CD4-positive, alpha-beta T cell (primary cell): ENCODE measurements at regions not wholly inside any gene's neighbourhood (a gene's known extent, or its start where the extent isn't known, plus 50 kb on each side); places are given as distances from the start of the nearest gene placed in this dataset.

ENCODE experiments used
- ATAC-seq: fragments of 200-7000 bp; cut with Tn5 transposase; one replicate; pipeline ENCODE4 v1.10.0; 2022; ENCODE audit warnings: mild to moderate bottlenecking; ENCODE audit not compliant: poor library complexity
- CTCF ChIA-PET: fragments of 350-600 bp; sonication (Branson Sonifier 250); formaldehyde crosslinking; loops from one replicate; lab custom pipeline; 2021; ENCODE audit warnings: antibody characterized with exemption, inconsistent platforms; lab: Charles Lee
- POLR2A ChIA-PET: fragments of 350-600 bp; sonication (Branson Sonifier 250); formaldehyde crosslinking; loops from one replicate; lab custom pipeline; 2021; ENCODE audit warnings: antibody characterized with exemption, inconsistent platforms; lab: Charles Lee
- DNase-seq, 14 experiments: peaks; one replicate each; pipeline ENCODE4 v3.0.0-alpha.2; 2013 to 2020; ENCODE audit warnings: mixed read lengths in 2 of 14
- H3K27ac ChIP-seq, 2 donors: one replicate each; pipeline versions ENCODE4 v1.5.1 to v1.7.0; 2013; ENCODE audit warnings: low read length in 2 of 2, low read depth in 1 of 2, mild to moderate bottlenecking in 1 of 2
- H3K27me3 ChIP-seq, 2 experiments: 1 replicate in 1 of 2; 2 replicates in 1 of 2; pipeline versions ENCODE4 v1.6.1 to v1.7.0; 2013; ENCODE audit warnings: low read length in 2 of 2, control low read depth in 1 of 2, mild to moderate bottlenecking in 1 of 2, moderate library complexity in 1 of 2; ENCODE audit not compliant: insufficient read depth in 2 of 2, control insufficient read depth in 1 of 2
- H3K36me3 ChIP-seq: one replicate; pipeline ENCODE4 v1.6.1; 2013; ENCODE audit warnings: low read length, control low read depth; ENCODE audit not compliant: insufficient read depth
- H3K4me1 ChIP-seq: one replicate; pipeline ENCODE4 v1.6.1; 2013; ENCODE audit warnings: low read length, control low read depth; ENCODE audit not compliant: insufficient read depth
- H3K4me3 ChIP-seq: one replicate; pipeline ENCODE4 v1.5.1; 2013; ENCODE audit warnings: mild to moderate bottlenecking, low read length, moderate library complexity
- H3K9me3 ChIP-seq, 2 experiments: 1 replicate in 1 of 2; 2 replicates in 1 of 2; pipeline versions ENCODE4 v1.6.1 to v1.7.0; 2013; ENCODE audit warnings: low read length in 2 of 2, mild to moderate bottlenecking in 2 of 2, control low read depth in 1 of 2, moderate library complexity in 1 of 2; ENCODE audit not compliant: control insufficient read depth in 1 of 2, insufficient read depth in 1 of 2
- H3K27ac Mint-ChIP-seq: one replicate; pipeline ENCODE4 v1.8.0; 2020; ENCODE audit warnings: mixed read lengths
- H3K27me3 Mint-ChIP-seq: one replicate; pipeline ENCODE4 v1.8.0; 2021; ENCODE audit warnings: mixed read lengths
- H3K36me3 Mint-ChIP-seq: one replicate; pipeline ENCODE4 v1.8.0; 2021; ENCODE audit warnings: low read depth, mixed read lengths
- H3K4me1 Mint-ChIP-seq: one replicate; pipeline ENCODE4 v1.8.0; 2021; ENCODE audit warnings: low read depth, mixed read lengths
- H3K4me3 Mint-ChIP-seq: one replicate; pipeline ENCODE4 v1.8.0; 2020; ENCODE audit warnings: mild to moderate bottlenecking, mixed read lengths
- H3K9me3 Mint-ChIP-seq: one replicate; pipeline ENCODE4 v1.8.0; 2020; ENCODE audit warnings: mixed read lengths
- intact Hi-C, 2 experiments: fragments of 100-400 bp; cut with DNase I in 1 of 2; cut with micrococcal nuclease in 1 of 2; formaldehyde crosslinking; loops; one replicate each; pipeline versions ENCODE4 v1.15.1 to v1.9.0; 2023 to 2025; cut with DNase I, micrococcal nuclease
- TF ChIP-seq, protein P1 (sequence below): fragments of 200-600 bp; IDR thresholded peaks from one replicate; pipeline ENCODE4 v1.8.0; 2022; ENCODE audit warnings: antibody characterized with exemption, mild to moderate bottlenecking

GRCh38 chr6:81816380-81816779, 63.9 kb upstream of the TENT5A start:
- TF ChIP-seq, protein P1, sequence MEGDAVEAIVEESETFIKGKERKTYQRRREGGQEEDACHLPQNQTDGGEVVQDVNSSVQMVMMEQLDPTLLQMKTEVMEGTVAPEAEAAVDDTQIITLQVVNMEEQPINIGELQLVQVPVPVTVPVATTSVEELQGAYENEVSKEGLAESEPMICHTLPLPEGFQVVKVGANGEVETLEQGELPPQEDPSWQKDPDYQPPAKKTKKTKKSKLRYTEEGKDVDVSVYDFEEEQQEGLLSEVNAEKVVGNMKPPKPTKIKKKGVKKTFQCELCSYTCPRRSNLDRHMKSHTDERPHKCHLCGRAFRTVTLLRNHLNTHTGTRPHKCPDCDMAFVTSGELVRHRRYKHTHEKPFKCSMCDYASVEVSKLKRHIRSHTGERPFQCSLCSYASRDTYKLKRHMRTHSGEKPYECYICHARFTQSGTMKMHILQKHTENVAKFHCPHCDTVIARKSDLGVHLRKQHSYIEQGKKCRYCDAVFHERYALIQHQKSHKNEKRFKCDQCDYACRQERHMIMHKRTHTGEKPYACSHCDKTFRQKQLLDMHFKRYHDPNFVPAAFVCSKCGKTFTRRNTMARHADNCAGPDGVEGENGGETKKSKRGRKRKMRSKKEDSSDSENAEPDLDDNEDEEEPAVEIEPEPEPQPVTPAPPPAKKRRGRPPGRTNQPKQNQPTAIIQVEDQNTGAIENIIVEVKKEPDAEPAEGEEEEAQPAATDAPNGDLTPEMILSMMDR: no peak
- Mint-ChIP-seq H3K27ac (no peak overlapping the region), H3K4me1 (peaks cover 8% of the 10 kb centered on the region), H3K27me3 (peaks cover 16% of the 10 kb centered on the region), H3K9me3 (no peaks in the 10 kb centered on the region), H3K4me3 (no peak overlapping the region), H3K36me3 (no peaks in the 10 kb centered on the region)
- intact Hi-C loops: no loop called here
- no peak for ATAC-seq
- POLR2A ChIA-PET: no interaction called here
- no peaks in the 10 kb centered on the region for H3K27me3 ChIP-seq
- H3K9me3 ChIP-seq: no peaks in the 10 kb centered on the region
- H3K36me3 ChIP-seq: no peaks in the 10 kb centered on the region
- no peaks in the 10 kb centered on the region for H3K4me1 ChIP-seq
- DNase-seq: no peak
- no peak overlapping the region for H3K27ac ChIP-seq
- CTCF ChIA-PET: no interaction called here
- no peak overlapping the region for H3K4me3 ChIP-seq

GRCh38 chr6:81814370-81815076, 62.0 kb upstream of the TENT5A start:
- DNase-seq (no peak), ATAC-seq (no peak)
- Mint-ChIP-seq H3K27me3 (peaks cover 20% of the 10 kb centered on the region), H3K4me1 (peaks cover 8% of the 10 kb centered on the region), H3K27ac (no peak overlapping the region), H3K4me3 (no peak overlapping the region), H3K36me3 (no peaks in the 10 kb centered on the region), H3K9me3 (no peaks in the 10 kb centered on the region)
- H3K4me1 ChIP-seq: no peaks in the 10 kb centered on the region
- H3K4me3 ChIP-seq: no peak overlapping the region
- H3K9me3 ChIP-seq: no peaks in the 10 kb centered on the region
- H3K27ac ChIP-seq: no peak overlapping the region
- POLR2A ChIA-PET: no interaction called here
- no peaks in the 10 kb centered on the region for H3K36me3 ChIP-seq
- intact Hi-C loops: no loop called here
- H3K27me3 ChIP-seq: no peaks in the 10 kb centered on the region
- CTCF ChIA-PET: no interaction called here
- TF ChIP-seq, protein P1: no peak

GRCh38 chr6:81813305-81813704, 60.8 kb upstream of the TENT5A start:
- H3K36me3 ChIP-seq: no peaks in the 10 kb centered on the region
- H3K9me3 ChIP-seq: no peaks in the 10 kb centered on the region
- peaks cover 8% of the 10 kb centered on the region for H3K4me1 Mint-ChIP-seq
- ATAC-seq: no peak
- H3K9me3 Mint-ChIP-seq: no peaks in the 10 kb centered on the region
- no peak overlapping the region for H3K4me3 ChIP-seq
- intact Hi-C loops: no loop called here
- H3K27ac ChIP-seq: no peak overlapping the region
- H3K36me3 Mint-ChIP-seq: no peaks in the 10 kb centered on the region
- TF ChIP-seq, protein P1: no peak
- no peak overlapping the region for H3K4me3 Mint-ChIP-seq
- ChIA-PET POLR2A (no interaction called here), CTCF (no interaction called here)
- peaks cover 20% of the 10 kb centered on the region for H3K27me3 Mint-ChIP-seq
- H3K4me1 ChIP-seq: no peaks in the 10 kb centered on the region
- DNase-seq: no peak
- H3K27me3 ChIP-seq: no peaks in the 10 kb centered on the region
- no peak overlapping the region for H3K27ac Mint-ChIP-seq
